Endothelial cell of hepatic sinusoid (primary cell): ENCODE measurements at regions not wholly inside any gene's neighbourhood (a gene's known extent, or its start where the extent isn't known, plus 50 kb on each side); places are given as distances from the start of the nearest gene placed in this dataset.

ENCODE experiments used
- in situ Hi-C: cut with HindIII; loops from 2 replicates; pipeline ENCODE4 v1.10.0; 2017; ENCODE audit warnings: low sequenced_read_pairs

- in situ Hi-C loops = no loop called here
These were observed 247.5 kb downstream of the TFCP2L1 start for GRCh38 chr2:121037480-121037879.

DNA sequence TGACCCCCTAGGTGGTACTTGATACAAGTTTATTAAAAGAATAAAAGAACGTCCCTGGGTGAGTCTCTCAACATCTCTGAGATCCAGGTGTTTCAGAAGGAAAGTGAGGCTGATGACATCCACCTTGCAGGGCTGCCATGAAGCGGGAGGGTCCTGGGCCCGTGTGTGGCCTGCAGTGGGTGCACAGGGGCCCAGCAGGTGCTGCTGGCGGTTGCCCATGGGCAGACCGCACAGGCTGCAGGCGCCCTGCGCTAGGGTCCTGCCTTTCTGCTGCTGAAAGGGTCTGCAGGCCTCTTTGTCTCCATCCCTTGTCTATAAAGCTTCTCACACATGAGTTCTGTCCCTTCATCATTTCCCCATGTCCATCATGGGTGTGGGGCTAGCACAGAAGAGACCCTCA is 247.0 kb downstream of the TFCP2L1 start:
- in situ Hi-C loops = no loop called here

- in situ Hi-C loops = no loop called here
These were observed 246.6 kb downstream of the TFCP2L1 start for GRCh38 chr2:121038431-121038830.

DNA sequence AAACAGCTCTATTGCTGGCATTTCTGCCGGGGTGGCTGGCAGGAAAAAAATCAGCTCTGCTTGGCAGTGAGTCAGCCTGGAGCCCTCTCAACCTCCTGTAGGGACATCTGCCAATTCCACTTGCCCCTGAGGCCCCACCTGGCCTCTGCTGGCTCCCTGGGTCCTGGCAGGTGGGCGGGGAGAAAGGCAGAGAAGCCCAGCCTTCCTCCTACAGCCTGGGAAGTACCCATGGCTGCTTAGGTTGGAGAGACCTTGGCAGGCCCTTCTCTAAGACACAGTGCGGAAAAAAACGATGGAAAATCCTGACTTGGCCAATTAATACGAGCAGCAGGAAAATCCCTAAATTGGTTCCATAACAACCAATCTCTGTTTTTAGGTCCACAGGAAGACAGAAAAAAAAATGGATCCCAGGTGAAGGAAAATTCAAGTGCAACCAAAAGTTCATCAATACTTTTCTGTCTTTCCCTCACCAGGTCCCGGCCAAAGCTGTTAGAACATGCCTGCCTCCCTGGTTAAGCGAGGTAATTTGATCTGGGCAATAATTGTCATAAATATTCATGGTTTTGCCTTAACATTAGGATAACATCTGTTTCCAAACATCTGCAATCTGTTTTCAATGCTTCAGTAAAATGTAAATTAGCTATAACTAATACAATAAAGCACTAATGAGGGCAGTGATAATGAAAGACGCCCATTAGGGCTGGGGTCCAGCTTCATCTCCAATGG is 245.9 kb downstream of the TFCP2L1 start:
- in situ Hi-C loops = no loop called here

- in situ Hi-C loops = no loop called here
These were observed 245.3 kb downstream of the TFCP2L1 start for GRCh38 chr2:121039679-121040078.

DNA sequence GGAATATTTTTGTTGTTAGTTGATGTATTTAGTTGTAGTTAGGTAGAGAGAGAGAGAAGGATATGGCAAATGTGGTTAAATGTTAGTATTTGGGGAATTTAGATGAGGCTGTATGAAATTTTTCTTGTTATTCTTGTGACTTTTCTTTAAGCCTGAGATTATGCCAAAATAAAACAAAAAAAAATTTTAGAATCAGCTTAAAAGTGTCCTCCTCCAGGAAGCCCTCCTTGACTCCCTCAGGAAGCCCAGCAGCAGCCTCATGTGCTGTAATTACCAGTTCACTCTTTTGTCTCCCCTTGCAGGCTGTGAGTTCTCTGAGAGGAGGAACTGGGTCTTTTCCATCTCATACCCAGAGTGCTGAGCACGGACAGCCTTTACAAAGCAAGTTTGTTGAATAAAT is 243.5 kb downstream of the TFCP2L1 start:
- in situ Hi-C loops = no loop called here

GRCh38 chr2:121043061-121043826 is 241.8 kb downstream of the TFCP2L1 start:
- in situ Hi-C loops = no loop called here

DNA sequence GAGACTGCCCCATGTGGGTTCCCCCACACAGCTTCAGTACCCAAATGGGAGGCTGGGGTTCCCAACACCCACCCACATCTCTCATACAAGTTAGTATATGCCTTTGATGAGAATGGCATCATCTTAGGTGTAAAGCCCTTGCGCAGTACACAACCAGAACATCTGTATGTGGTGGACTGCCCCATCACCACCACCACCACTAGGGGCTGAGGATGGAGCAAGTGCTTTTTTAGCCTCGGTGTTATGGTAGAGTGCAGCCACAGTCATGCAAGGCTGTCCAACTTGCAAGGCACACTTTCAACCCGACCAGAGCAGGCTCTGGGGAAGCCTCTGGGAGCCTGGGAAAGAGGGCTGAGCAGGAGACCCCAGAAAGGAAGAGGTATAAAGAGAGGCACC is 241.2 kb downstream of the TFCP2L1 start:
- in situ Hi-C loops = no loop called here

- in situ Hi-C loops = no loop called here
These were observed 240.6 kb downstream of the TFCP2L1 start for GRCh38 chr2:121044412-121044811.

GRCh38 chr2:121045245-121045644 is 239.8 kb downstream of the TFCP2L1 start:
- in situ Hi-C loops = no loop called here

GRCh38 chr2:121046335-121046734 is 238.7 kb downstream of the TFCP2L1 start:
- in situ Hi-C loops = no loop called here

- in situ Hi-C loops = no loop called here
These were observed 237.6 kb downstream of the TFCP2L1 start for GRCh38 chr2:121047383-121047782.

DNA sequence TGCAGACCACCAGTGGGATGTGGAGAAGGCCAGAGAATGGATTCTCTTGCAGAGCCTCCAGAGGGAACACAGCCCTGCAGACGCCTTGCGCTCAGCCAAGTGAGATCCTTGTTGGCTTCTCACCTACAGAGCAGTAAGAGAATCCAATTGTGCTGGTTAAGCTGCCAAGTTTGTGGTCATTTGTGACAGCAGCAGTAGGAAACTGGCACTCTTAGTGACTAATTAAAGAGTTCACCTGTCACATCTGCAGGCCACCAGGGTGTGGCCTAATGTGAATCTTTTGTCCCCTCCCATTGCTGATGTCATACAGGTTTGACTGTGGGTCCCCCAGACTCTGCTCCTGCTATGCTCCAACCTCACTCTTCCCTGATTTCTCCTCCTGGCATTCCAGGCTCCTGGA is 235.9 kb downstream of the TFCP2L1 start:
- in situ Hi-C loops = no loop called here

DNA sequence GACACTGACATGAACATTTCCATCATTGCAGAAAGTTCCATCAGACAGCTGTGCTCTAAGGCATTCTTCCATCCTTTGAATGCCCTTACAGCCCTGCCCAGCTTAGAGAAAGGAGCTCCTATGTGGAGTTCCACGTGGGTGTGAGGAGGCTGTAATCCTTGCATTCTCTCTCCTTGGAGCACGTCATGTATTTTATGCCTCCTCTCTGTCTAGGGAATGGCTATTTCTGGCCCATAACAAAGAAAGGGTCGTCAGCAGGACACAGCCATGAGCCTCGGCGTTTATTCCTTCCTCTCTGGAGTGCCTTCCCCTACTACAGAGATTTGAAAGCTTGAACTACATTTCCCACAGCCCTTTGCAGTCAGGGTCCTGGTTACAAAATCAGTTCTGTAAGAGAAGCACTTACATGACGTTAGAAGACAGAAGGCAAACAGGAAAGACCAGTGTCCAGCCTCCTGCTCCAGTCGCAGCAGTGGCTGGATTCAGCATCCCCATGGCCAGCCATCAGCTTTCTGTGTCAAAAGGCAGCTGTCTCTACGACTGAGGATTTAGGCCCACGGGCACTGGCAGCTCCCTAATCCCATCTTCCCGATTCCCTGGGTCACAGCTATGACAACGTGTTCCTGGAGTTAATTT is 234.9 kb downstream of the TFCP2L1 start:
- in situ Hi-C loops = no loop called here

- in situ Hi-C loops = no loop called here
These were observed 233.7 kb downstream of the TFCP2L1 start for GRCh38 chr2:121051311-121051710.

DNA sequence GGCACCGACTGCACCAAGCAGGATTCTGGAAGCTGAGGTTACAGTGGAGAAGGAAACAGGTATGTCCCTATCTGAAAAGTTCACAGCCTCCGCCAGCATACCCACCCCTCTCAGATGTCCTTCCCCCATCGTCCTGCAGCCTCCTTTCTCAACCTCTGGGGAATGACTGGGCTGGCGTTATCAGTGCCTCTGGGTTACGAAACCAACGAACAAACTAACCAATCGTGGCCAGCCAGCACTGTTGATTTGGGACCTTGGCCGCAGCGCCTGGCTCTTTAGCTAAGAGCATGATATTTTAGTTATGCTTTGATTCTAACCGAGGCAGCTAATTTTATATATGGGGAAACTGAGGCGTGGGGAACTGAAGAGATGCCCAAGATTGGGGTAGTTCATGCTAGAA is 233.0 kb downstream of the TFCP2L1 start:
- in situ Hi-C loops = no loop called here

DNA sequence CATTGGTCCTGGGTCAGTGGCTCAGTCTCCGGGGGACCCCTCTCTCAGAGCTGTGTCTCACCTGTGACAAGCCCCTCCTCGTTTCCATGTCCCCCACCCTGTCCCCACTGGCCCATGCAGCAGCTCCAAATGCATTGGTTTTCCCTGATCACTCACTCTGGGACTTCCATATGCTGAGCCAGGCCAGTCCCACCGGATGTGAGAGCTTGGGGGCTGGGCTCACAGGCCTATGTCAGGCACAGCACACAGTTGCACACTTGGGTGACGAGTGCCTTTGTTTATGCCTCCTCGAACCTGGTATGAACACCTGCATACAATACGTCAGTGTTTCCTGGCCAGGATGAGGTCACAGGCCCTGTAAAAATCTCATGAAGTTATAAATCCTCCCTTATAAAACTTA is 232.5 kb downstream of the TFCP2L1 start:
- in situ Hi-C loops = no loop called here

DNA sequence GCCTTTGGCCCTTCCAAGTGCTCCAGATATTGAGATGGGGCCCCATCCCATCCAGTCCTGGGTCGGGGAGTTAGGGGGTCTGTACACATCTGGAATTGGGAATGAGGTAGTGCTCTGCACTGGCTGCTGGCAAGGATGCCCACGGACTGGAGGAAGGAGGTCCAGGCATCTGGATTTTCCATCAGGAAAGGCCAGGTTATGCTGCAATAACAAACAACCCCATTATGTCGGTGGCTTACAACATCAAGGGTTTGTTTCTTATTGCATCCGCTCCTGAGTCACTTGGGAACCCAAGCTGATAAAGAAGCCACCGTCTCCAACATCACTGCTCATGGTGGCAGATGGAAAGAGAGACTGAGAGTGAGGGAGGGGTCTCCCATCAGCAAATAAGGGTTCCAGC is 229.9 kb downstream of the TFCP2L1 start:
- in situ Hi-C loops = no loop called here

DNA sequence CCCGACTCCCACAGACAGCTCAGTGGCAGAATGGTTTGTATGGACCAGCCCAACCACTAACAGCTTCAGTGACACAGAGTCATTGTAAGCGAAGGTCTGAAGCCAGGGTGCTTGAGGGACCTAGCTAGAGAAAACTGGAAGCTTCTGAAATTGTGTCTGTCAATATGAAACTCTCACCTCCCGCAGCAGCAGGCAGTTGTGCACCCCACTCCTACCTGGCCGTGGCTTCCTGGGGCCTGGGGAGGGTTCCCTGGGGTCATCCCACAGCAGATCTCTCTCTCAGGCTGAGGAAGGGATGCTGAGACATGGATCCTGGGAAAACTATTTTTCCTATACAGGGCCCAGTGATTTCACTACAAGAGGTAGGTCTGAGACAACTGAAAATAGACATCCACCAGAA is 229.5 kb downstream of the TFCP2L1 start:
- in situ Hi-C loops = no loop called here

GRCh38 chr2:121058852-121059558 is 226.0 kb downstream of the TFCP2L1 start:
- in situ Hi-C loops = no loop called here
